ENCODE measurements at regions not wholly inside any gene's neighbourhood (a gene's known extent, or its start where the extent isn't known, plus 50 kb on each side); places are given as distances from the start of the nearest gene placed in this dataset.

DNA sequence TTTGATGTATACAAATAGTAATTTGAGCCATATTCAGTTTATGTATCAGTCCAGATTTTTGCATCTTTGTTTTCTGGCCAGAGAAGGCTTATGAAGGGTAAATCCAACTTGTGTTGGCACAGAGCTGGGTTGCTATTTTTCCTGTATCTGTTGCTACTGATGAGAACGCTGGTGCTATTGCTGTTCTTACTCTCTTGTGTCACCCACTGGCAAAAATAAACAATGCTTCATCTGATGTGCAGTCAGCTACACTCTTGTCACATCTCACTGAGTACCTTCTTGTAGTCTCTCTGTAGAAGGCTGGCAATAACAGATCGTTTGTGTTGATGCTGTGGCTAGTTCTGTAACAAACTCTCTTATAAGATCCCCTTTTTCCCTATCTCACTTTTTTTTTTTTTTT is 323.4 kb downstream of the CDH19 start:
- TF ChIP-seq, protein P1, sequence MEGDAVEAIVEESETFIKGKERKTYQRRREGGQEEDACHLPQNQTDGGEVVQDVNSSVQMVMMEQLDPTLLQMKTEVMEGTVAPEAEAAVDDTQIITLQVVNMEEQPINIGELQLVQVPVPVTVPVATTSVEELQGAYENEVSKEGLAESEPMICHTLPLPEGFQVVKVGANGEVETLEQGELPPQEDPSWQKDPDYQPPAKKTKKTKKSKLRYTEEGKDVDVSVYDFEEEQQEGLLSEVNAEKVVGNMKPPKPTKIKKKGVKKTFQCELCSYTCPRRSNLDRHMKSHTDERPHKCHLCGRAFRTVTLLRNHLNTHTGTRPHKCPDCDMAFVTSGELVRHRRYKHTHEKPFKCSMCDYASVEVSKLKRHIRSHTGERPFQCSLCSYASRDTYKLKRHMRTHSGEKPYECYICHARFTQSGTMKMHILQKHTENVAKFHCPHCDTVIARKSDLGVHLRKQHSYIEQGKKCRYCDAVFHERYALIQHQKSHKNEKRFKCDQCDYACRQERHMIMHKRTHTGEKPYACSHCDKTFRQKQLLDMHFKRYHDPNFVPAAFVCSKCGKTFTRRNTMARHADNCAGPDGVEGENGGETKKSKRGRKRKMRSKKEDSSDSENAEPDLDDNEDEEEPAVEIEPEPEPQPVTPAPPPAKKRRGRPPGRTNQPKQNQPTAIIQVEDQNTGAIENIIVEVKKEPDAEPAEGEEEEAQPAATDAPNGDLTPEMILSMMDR (IDR thresholded peaks at IDR 0.05): no peak
- TF ChIP-seq NR2C2 (CRISPR knock-in tag; IDR thresholded peaks at IDR 0.05) (no peak), CREB1 (CRISPR knock-in tag; IDR thresholded peaks at IDR 0.05) (no peak), KAT7 (CRISPR knock-in tag; IDR thresholded peaks at IDR 0.05; ENCODE audit: borderline replicate concordance) (no peak), JAZF1 (CRISPR knock-in tag; IDR thresholded peaks at IDR 0.05) (no peak)
- TF ChIP-seq, protein P2, sequence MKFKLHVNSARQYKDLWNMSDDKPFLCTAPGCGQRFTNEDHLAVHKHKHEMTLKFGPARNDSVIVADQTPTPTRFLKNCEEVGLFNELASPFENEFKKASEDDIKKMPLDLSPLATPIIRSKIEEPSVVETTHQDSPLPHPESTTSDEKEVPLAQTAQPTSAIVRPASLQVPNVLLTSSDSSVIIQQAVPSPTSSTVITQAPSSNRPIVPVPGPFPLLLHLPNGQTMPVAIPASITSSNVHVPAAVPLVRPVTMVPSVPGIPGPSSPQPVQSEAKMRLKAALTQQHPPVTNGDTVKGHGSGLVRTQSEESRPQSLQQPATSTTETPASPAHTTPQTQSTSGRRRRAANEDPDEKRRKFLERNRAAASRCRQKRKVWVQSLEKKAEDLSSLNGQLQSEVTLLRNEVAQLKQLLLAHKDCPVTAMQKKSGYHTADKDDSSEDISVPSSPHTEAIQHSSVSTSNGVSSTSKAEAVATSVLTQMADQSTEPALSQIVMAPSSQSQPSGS (CRISPR knock-in tag; IDR thresholded peaks at IDR 0.05; ENCODE audit: borderline replicate concordance, low read depth): no peak
- TF ChIP-seq, protein P3, sequence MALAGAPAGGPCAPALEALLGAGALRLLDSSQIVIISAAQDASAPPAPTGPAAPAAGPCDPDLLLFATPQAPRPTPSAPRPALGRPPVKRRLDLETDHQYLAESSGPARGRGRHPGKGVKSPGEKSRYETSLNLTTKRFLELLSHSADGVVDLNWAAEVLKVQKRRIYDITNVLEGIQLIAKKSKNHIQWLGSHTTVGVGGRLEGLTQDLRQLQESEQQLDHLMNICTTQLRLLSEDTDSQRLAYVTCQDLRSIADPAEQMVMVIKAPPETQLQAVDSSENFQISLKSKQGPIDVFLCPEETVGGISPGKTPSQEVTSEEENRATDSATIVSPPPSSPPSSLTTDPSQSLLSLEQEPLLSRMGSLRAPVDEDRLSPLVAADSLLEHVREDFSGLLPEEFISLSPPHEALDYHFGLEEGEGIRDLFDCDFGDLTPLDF (CRISPR knock-in tag; IDR thresholded peaks at IDR 0.05): no peak
- TF ChIP-seq, protein P4, sequence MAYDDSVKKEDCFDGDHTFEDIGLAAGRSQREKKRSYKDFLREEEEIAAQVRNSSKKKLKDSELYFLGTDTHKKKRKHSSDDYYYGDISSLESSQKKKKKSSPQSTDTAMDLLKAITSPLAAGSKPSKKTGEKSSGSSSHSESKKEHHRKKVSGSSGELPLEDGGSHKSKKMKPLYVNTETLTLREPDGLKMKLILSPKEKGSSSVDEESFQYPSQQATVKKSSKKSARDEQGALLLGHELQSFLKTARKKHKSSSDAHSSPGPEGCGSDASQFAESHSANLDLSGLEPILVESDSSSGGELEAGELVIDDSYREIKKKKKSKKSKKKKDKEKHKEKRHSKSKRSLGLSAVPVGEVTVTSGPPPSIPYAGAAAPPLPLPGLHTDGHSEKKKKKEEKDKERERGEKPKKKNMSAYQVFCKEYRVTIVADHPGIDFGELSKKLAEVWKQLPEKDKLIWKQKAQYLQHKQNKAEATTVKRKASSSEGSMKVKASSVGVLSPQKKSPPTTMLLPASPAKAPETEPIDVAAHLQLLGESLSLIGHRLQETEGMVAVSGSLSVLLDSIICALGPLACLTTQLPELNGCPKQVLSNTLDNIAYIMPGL (CRISPR knock-in tag; IDR thresholded peaks at IDR 0.05): no peak
- TF ChIP-seq, protein P5, sequence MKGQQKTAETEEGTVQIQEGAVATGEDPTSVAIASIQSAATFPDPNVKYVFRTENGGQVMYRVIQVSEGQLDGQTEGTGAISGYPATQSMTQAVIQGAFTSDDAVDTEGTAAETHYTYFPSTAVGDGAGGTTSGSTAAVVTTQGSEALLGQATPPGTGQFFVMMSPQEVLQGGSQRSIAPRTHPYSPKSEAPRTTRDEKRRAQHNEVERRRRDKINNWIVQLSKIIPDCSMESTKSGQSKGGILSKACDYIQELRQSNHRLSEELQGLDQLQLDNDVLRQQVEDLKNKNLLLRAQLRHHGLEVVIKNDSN (CRISPR knock-in tag; IDR thresholded peaks at IDR 0.05): no peak
- TF ChIP-seq, protein P6, sequence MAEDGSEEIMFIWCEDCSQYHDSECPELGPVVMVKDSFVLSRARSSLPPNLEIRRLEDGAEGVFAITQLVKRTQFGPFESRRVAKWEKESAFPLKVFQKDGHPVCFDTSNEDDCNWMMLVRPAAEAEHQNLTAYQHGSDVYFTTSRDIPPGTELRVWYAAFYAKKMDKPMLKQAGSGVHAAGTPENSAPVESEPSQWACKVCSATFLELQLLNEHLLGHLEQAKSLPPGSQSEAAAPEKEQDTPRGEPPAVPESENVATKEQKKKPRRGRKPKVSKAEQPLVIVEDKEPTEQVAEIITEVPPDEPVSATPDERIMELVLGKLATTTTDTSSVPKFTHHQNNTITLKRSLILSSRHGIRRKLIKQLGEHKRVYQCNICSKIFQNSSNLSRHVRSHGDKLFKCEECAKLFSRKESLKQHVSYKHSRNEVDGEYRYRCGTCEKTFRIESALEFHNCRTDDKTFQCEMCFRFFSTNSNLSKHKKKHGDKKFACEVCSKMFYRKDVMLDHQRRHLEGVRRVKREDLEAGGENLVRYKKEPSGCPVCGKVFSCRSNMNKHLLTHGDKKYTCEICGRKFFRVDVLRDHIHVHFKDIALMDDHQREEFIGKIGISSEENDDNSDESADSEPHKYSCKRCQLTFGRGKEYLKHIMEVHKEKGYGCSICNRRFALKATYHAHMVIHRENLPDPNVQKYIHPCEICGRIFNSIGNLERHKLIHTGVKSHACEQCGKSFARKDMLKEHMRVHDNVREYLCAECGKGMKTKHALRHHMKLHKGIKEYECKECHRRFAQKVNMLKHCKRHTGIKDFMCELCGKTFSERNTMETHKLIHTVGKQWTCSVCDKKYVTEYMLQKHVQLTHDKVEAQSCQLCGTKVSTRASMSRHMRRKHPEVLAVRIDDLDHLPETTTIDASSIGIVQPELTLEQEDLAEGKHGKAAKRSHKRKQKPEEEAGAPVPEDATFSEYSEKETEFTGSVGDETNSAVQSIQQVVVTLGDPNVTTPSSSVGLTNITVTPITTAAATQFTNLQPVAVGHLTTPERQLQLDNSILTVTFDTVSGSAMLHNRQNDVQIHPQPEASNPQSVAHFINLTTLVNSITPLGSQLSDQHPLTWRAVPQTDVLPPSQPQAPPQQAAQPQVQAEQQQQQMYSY (CRISPR knock-in tag; IDR thresholded peaks at IDR 0.05): no peak
- TF ChIP-seq, protein P7, sequence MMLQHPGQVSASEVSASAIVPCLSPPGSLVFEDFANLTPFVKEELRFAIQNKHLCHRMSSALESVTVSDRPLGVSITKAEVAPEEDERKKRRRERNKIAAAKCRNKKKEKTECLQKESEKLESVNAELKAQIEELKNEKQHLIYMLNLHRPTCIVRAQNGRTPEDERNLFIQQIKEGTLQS (CRISPR knock-in tag; conservative IDR thresholded peaks at IDR 0.05): no peak

Measured in WTC11 (cell line).